Naive thymus-derived CD4-positive, alpha-beta T cell (primary cell): ENCODE measurements at regions not wholly inside any gene's neighbourhood (a gene's known extent, or its start where the extent isn't known, plus 50 kb on each side); places are given as distances from the start of the nearest gene placed in this dataset.
"Not testable (repeated sequence)": the region's sequence is repeated elsewhere in the genome, so short reads cannot be mapped to it uniquely, and the experiment has no call there.

ENCODE experiments used
- ATAC-seq: fragments of 150-1000 bp; cut with Tn5 transposase; 2 replicates; pipeline ENCODE4 v1.10.0; 2021; ENCODE audit warnings: mild to moderate bottlenecking, moderate library complexity
- CTCF ChIA-PET: fragments of 350-600 bp; sonication (Branson Sonifier 250); formaldehyde crosslinking; loops from one replicate; lab custom pipeline; 2021; ENCODE audit warnings: antibody characterized with exemption; lab: Charles Lee
- POLR2A ChIA-PET: fragments of 350-600 bp; sonication (Branson Sonifier 250); formaldehyde crosslinking; loops from one replicate; lab custom pipeline; 2021; ENCODE audit warnings: antibody characterized with exemption, inconsistent platforms; lab: Charles Lee
- DNase-seq, 9 donors: peaks; one replicate each; pipeline versions ENCODE4 v3.0.0 to v3.0.0-alpha.2; 2020 to 2022; ENCODE audit warnings: mixed read lengths in 1 of 9
- H3K27ac ChIP-seq: one replicate; pipeline ENCODE4 v1.7.0; 2013; ENCODE audit warnings: mild to moderate bottlenecking, low read depth, low read length, moderate library complexity
- H3K27me3 ChIP-seq, 2 donors: one replicate each; pipeline ENCODE4 v1.7.0; 2013; ENCODE audit warnings: low read length in 2 of 2, mild to moderate bottlenecking in 2 of 2, moderate library complexity in 2 of 2; ENCODE audit not compliant: control insufficient read depth in 2 of 2, insufficient read depth in 2 of 2
- H3K36me3 ChIP-seq, 3 experiments: 1 replicate in 2 of 3; 2 replicates in 1 of 3; pipeline ENCODE4 v1.7.0; 2013; ENCODE audit warnings: low read length in 3 of 3, mild to moderate bottlenecking in 3 of 3, moderate library complexity in 1 of 3; ENCODE audit not compliant: insufficient read depth in 3 of 3, control insufficient read depth in 2 of 3
- H3K4me1 ChIP-seq, 2 donors: one replicate each; pipeline ENCODE4 v1.7.0; 2013; ENCODE audit warnings: low read length in 2 of 2, mild to moderate bottlenecking in 2 of 2, moderate library complexity in 1 of 2; ENCODE audit not compliant: control insufficient read depth in 2 of 2, insufficient read depth in 2 of 2
- H3K4me3 ChIP-seq: 2 replicates; pipeline ENCODE4 v1.7.0; 2013; ENCODE audit warnings: mild to moderate bottlenecking, low read length
- H3K9me3 ChIP-seq, 3 experiments: 1 replicate in 2 of 3; 2 replicates in 1 of 3; pipeline ENCODE4 v1.7.0; 2013; ENCODE audit warnings: low read length in 3 of 3; ENCODE audit not compliant: control insufficient read depth in 2 of 3
- H3K27ac Mint-ChIP-seq, 9 donors: one replicate each; pipeline ENCODE4 v1.8.0; 2020 to 2022; ENCODE audit warnings: mixed read lengths in 9 of 9, mild to moderate bottlenecking in 8 of 9, moderate library complexity in 5 of 9, inconsistent platforms in 2 of 9
- H3K27me3 Mint-ChIP-seq, 5 donors: one replicate each; pipeline ENCODE4 v1.8.0; 2021 to 2022; ENCODE audit warnings: mixed read lengths in 5 of 5, mild to moderate bottlenecking in 1 of 5
- H3K36me3 Mint-ChIP-seq, 5 donors: one replicate each; pipeline ENCODE4 v1.8.0; 2020 to 2022; ENCODE audit warnings: mixed read lengths in 5 of 5, mild to moderate bottlenecking in 3 of 5, inconsistent platforms in 1 of 5
- H3K4me1 Mint-ChIP-seq, 7 donors: one replicate each; pipeline ENCODE4 v1.8.0; 2020 to 2022; ENCODE audit warnings: mixed read lengths in 7 of 7, mild to moderate bottlenecking in 3 of 7, inconsistent platforms in 1 of 7
- H3K4me3 Mint-ChIP-seq, 10 donors: one replicate each; pipeline ENCODE4 v1.8.0; 2020 to 2022; ENCODE audit warnings: mild to moderate bottlenecking in 10 of 10, mixed read lengths in 10 of 10, moderate library complexity in 6 of 10, inconsistent platforms in 2 of 10
- H3K9me3 Mint-ChIP-seq, 11 donors: one replicate each; pipeline ENCODE4 v1.8.0; 2020 to 2022; ENCODE audit warnings: mixed read lengths in 11 of 11, mild to moderate bottlenecking in 4 of 11, inconsistent platforms in 1 of 11, moderate library complexity in 1 of 11
- intact Hi-C, 2 donors: fragments of 100-400 bp; cut with micrococcal nuclease; formaldehyde crosslinking; loops; one replicate each; pipeline ENCODE4 v1.15.1; 2023

DNA sequence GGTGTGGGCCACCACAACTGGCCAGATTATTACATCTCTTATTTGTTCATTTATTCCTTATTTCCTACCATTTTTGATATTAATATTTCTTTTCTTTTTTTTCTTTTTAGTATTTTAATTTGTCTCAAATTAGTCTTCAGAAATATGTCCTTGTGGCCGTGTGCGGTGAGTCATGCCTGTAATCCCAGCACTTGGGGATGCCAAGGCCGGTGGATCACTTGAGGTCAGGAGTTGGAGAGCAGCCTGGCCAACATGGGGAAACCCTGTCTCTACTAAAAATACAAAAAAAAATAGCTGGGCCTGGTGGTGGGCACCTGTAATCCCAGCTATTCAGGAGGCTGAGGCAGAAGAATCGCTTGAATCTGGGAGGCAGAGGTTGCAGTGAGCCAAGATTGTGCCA, 376.2 kb upstream of the AGA start:
- H3K9me3 Mint-ChIP-seq, H3K4me3 Mint-ChIP-seq, H3K27me3 Mint-ChIP-seq: not testable (repeated sequence)

DNA sequence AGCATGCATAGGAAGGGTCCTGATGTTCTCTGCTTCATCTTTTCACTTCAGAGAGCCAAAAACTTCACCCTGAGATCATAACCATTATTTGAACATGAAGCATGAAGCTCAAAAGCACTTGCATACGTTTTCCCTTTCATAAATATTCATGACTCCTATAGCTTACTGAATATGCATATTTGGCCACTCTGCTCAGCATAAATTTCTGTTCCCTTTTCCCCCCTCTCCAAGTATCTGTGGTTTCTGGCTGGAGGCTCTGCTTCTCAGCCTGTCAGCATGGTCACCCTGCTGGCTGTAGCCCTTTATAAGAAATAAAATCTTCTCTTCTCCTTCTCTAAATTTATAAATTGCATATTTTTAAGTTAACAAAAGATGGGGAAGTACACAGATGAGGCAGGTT, 384.7 kb upstream of the AGA start:
- DNase-seq: no peak
- no peaks in the 10 kb centered on the region for H3K36me3 Mint-ChIP-seq
- no peak overlapping the region for H3K4me3 Mint-ChIP-seq
- ChIA-PET CTCF (no interaction called here), POLR2A (no interaction called here)
- no peaks in the 10 kb centered on the region for H3K9me3 ChIP-seq
- no peaks in the 10 kb centered on the region for H3K4me1 Mint-ChIP-seq
- H3K27ac Mint-ChIP-seq: no peak overlapping the region
- H3K27ac ChIP-seq: no peak overlapping the region
- peaks cover 0 to 13% (median 0%) of the 10 kb centered on the region in 5 donors for H3K27me3 Mint-ChIP-seq
- intact Hi-C loops: no loop called here
- ATAC-seq: no peak
- H3K36me3 ChIP-seq: no peaks in the 10 kb centered on the region
- H3K27me3 ChIP-seq: no peaks in the 10 kb centered on the region
- H3K4me3 ChIP-seq: no peak overlapping the region
- H3K9me3 Mint-ChIP-seq: peaks cover under 1 to 20% (median 5%) of the 10 kb centered on the region in 11 donors
- H3K4me1 ChIP-seq: no peaks in the 10 kb centered on the region

More for the DNA sequence above, 376.2 kb upstream of the AGA start:
- POLR2A ChIA-PET, H3K4me1 Mint-ChIP-seq, H3K36me3 Mint-ChIP-seq, H3K27me3 ChIP-seq, CTCF ChIA-PET, H3K27ac Mint-ChIP-seq, H3K4me3 ChIP-seq, intact Hi-C loops, H3K36me3 ChIP-seq, H3K4me1 ChIP-seq, H3K27ac ChIP-seq, ATAC-seq, H3K9me3 ChIP-seq, DNase-seq: not testable (repeated sequence)

DNA sequence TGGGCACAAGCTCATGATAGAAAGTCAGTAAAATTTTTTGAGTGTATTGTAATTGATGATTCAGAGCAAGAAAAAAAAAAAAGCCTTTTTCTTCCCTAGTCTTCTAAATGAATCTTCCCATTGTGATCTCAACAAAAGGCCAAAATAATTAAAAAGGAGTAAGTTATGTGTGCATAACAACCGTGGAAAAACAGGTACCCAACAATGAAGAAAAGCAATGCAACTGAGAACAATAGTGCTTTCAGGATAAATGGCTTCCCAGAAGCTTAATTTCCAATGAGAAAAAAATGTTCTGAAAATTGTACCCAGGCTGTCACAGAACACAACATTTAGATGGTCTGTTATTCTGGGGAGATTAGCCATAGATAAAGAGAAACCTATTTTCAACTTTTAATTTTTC, 399.0 kb upstream of the AGA start:
- no peaks in the 10 kb centered on the region for H3K27me3 ChIP-seq
- DNase-seq (no peak), ATAC-seq (no peak)
- no peaks in the 10 kb centered on the region for H3K9me3 ChIP-seq
- ChIA-PET POLR2A (interaction anchor here (0.7 kb wide), 1 partner anchor 207 kb away, joined by 3 read pairs; no protein-coding TSS in a partner anchor), CTCF (no interaction called here)
- H3K36me3 ChIP-seq: no peaks in the 10 kb centered on the region
- Mint-ChIP-seq H3K27me3 (no peaks in the 10 kb centered on the region), H3K4me1 (no peaks in the 10 kb centered on the region), H3K9me3 (peaks cover 0 to 2% (median 0%) of the 10 kb centered on the region in 11 donors), H3K27ac (no peak overlapping the region), H3K36me3 (no peaks in the 10 kb centered on the region), H3K4me3 (no peak overlapping the region)
- H3K27ac ChIP-seq: no peak overlapping the region
- intact Hi-C loops: loop anchor here in 1 of 2 donors (10.0 kb wide), 1 partner anchor 56 kb away; no protein-coding TSS in a partner anchor
- H3K4me1 ChIP-seq: no peaks in the 10 kb centered on the region
- no peak overlapping the region for H3K4me3 ChIP-seq

DNA sequence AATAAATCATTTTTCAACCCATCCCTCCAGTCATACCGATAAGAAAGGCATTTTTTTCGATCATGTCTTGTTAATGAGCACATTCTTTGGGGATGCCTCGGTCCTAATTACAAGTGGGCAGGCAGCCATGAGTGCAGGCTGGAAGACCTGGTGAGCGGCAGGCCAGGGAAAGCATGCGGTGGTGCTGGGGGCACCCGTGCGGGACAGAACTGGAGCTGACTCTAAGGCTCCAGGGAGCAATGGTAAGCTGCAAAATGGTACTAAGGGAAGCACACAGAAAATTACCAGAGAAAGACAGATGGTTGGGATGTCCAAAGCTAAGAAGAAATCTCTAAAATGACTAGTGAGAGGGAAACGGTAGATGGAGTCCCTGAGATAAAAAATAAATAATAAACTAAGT, 411.0 kb upstream of the AGA start:
- no peak for DNase-seq
- Histone ChIP-seq H3K27ac (no peak overlapping the region), H3K27me3 (no peaks in the 10 kb centered on the region), H3K36me3 (no peaks in the 10 kb centered on the region), H3K4me1 (no peaks in the 10 kb centered on the region), H3K4me3 (no peak overlapping the region), H3K9me3 (no peaks in the 10 kb centered on the region)
- Mint-ChIP-seq H3K27ac (no peak overlapping the region), H3K4me1 (no peaks in the 10 kb centered on the region), H3K4me3 (no peak overlapping the region), H3K36me3 (no peaks in the 10 kb centered on the region), H3K27me3 (no peaks in the 10 kb centered on the region), H3K9me3 (peaks cover 0 to 10% (median 3%) of the 10 kb centered on the region in 11 donors)
- intact Hi-C loops: no loop called here
- ChIA-PET CTCF (no interaction called here), POLR2A (interaction anchor here (0.6 kb wide), 1 partner anchor 1222 kb away, joined by 4 read pairs; no protein-coding TSS in a partner anchor)
- ATAC-seq: no peak

DNA sequence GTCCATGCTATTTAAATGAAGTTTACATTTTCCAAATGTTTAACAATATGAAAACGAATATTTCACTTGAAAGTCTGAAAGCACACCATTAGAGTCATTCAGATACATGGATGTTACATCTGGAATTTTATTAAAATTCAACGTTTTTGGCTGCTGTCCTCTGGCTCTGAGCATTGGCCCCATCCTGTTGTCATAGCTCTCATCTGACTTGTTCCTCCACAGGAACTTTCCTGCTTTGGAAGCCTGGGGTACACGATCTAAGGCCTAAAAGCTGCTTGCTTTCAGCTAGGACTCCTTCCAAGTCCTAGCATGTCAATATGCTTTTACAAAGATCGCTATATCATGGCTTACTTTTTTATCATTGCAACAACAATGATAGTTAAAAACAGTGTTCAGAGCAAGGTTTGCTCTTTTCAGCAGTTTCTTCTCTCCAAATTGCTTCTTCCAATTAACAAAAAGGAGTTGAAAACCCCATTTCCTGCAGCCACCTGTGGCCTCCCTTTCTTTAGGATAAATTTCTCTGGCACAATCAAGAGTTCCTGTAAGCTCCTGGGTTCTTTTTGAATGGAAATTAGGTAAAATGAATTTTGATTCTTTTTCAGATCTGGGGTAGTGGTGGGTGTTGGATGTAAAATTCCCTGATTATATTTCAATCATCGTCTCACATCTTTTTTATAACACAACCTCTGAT, 413.4 kb upstream of the AGA start:
- ChIA-PET POLR2A (no interaction called here), CTCF (interaction anchor here (0.5 kb wide), 1 partner anchor 322 kb away, joined by 3 read pairs; no protein-coding TSS in a partner anchor)
- H3K4me1 Mint-ChIP-seq: no peaks in the 10 kb centered on the region
- no peaks in the 10 kb centered on the region for H3K36me3 Mint-ChIP-seq
- H3K27me3 Mint-ChIP-seq: no peaks in the 10 kb centered on the region
- Histone ChIP-seq H3K27ac (no peak overlapping the region), H3K36me3 (no peaks in the 10 kb centered on the region), H3K4me1 (no peaks in the 10 kb centered on the region), H3K4me3 (no peak overlapping the region), H3K9me3 (no peaks in the 10 kb centered on the region), H3K27me3 (no peaks in the 10 kb centered on the region)
- no peak overlapping the region for H3K4me3 Mint-ChIP-seq
- peaks cover 0 to 10% (median 0%) of the 10 kb centered on the region in 11 donors for H3K9me3 Mint-ChIP-seq
- intact Hi-C loops: no loop called here
- no peak for ATAC-seq
- H3K27ac Mint-ChIP-seq: no peak overlapping the region
- no peak for DNase-seq

DNA sequence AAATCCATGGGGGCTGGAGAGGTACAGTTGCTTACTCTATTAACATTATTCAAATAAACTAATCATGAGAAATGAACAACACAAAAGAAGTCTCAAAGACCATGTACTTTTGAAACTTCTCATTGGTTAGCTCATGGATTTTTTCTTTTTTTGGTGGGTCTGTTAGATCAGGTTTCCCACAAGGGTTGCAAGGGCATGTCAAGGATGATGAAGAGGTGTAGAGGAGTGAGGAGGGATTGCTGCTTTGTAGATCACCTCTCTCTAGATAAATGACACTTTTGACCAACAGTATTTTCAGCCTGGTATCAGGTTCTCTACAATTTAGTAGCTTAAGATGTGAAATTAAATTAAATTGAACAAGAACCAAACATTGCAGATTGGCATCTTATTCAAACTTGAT, 417.9 kb upstream of the AGA start:
- POLR2A ChIA-PET: no interaction called here
- Mint-ChIP-seq H3K9me3 (peaks cover 0 to 1% (median 0%) of the 10 kb centered on the region in 11 donors), H3K4me1 (no peaks in the 10 kb centered on the region), H3K4me3 (no peak overlapping the region), H3K27me3 (no peaks in the 10 kb centered on the region), H3K36me3 (no peaks in the 10 kb centered on the region), H3K27ac (no peak overlapping the region)
- no peak for ATAC-seq
- H3K36me3 ChIP-seq: no peaks in the 10 kb centered on the region
- no peak overlapping the region for H3K27ac ChIP-seq
- intact Hi-C loops: no loop called here
- CTCF ChIA-PET: no interaction called here
- no peaks in the 10 kb centered on the region for H3K9me3 ChIP-seq
- H3K4me1 ChIP-seq: no peaks in the 10 kb centered on the region
- no peaks in the 10 kb centered on the region for H3K27me3 ChIP-seq
- no peak for DNase-seq
- no peak overlapping the region for H3K4me3 ChIP-seq

DNA sequence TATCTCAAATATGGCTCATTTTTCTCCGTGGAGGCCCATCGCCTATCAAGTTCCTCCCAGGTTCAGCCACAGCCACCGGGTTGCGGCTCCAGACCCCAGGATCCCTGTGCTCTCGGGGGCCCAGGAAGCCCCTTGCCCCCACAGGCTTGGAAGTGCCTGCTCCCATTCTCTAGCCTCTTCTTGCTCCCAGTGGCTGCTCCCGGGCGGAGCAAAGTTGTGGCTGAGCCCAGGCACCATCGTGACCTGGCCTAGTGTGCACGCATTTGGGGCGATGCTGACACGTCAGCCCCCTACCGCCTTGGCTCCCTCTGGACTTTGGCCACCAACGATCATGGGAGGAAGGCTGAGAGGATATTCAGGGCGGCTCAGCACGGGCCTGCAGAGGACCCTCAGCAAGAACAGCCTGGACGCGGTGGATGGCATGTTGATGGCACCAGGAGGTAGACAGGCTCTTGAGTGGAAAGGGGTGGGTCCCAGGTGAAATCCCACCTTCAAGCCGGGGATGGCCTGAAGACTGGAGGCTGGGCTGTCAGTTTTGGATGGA, 419.4 kb upstream of the AGA start:
- no peaks in the 10 kb centered on the region for H3K27me3 ChIP-seq
- CTCF ChIA-PET: no interaction called here
- Mint-ChIP-seq H3K9me3 (peaks cover 0 to 11% (median 1%) of the 10 kb centered on the region in 11 donors), H3K27me3 (no peaks in the 10 kb centered on the region), H3K4me3 (no peak overlapping the region), H3K27ac (no peak overlapping the region), H3K4me1 (no peaks in the 10 kb centered on the region), H3K36me3 (no peaks in the 10 kb centered on the region)
- H3K9me3 ChIP-seq: no peaks in the 10 kb centered on the region
- POLR2A ChIA-PET: no interaction called here
- no peaks in the 10 kb centered on the region for H3K36me3 ChIP-seq
- H3K4me1 ChIP-seq: no peaks in the 10 kb centered on the region
- ATAC-seq (no peak), DNase-seq (no peak)
- H3K27ac ChIP-seq: no peak overlapping the region
- intact Hi-C loops: no loop called here
- no peak overlapping the region for H3K4me3 ChIP-seq
